ENCODE measurements at regions not wholly inside any gene's neighbourhood (a gene's known extent, or its start where the extent isn't known, plus 50 kb on each side); places are given as distances from the start of the nearest gene placed in this dataset.

- peaks cover 0 to 7% of the 10 kb centered on the region in 2 experiments; a peak in 2 of 4 replicates for H3K4me1 ChIP-seq (ENCODE audit: control insufficient read depth in 1 of 2, insufficient read depth in 2 of 2, low read depth in 1 of 2, low read length in 1 of 2)
- H3K9me3 ChIP-seq = no peaks in the 10 kb centered on the region
- H3F3A ChIP-seq (replicated peaks; ENCODE audit: insufficient read depth) = no peaks in the 10 kb centered on the region
- H3K79me2 ChIP-seq (ENCODE audit: insufficient read depth) = no peaks in the 10 kb centered on the region
- ChIA-PET POLR2A (no interaction called here), CTCF (interaction anchor here (0.8 to 1.0 kb wide), 2 partner anchors 9 to 555 kb away, joined by 3 read pairs; no protein-coding TSS in a partner anchor)
- no peak overlapping the region for H3K4me3 ChIP-seq (ENCODE audit: low read depth in 2 of 2, low read length in 1 of 2)
- H3K27me3 ChIP-seq (ENCODE audit: insufficient read depth) = no peaks in the 10 kb centered on the region
- TF ChIP-seq YY1 (IDR thresholded peaks at IDR 0.05; ENCODE audit: low read depth) = no peak
- TF ChIP-seq USF2 (IDR thresholded peaks at IDR 0.05; ENCODE audit: borderline replicate concordance, low read depth, low read length) = no peak
- no peak for TF ChIP-seq RXRA (IDR thresholded peaks at IDR 0.05; ENCODE audit: borderline replicate concordance, low read depth)
- no peak for TF ChIP-seq EP300 (IDR thresholded peaks at IDR 0.05; ENCODE audit: borderline replicate concordance in 1 of 2, low read depth in 1 of 2, low read length in 1 of 2)
- TF ChIP-seq MAX (IDR thresholded peaks at IDR 0.05; ENCODE audit: low read depth) = no peak
- no peak for TF ChIP-seq EZH2phosphoT487 (IDR thresholded peaks at IDR 0.05; ENCODE audit: borderline replicate concordance, low read depth)
- TF ChIP-seq RCOR1 (IDR thresholded peaks at IDR 0.05; ENCODE audit: low read length) = no peak
- TF ChIP-seq MXI1 (IDR thresholded peaks at IDR 0.05; ENCODE audit: low read depth, low read length) = no peak
- no peak for TF ChIP-seq TEAD4 (IDR thresholded peaks at IDR 0.05; ENCODE audit: borderline replicate concordance, insufficient read depth)
- H3K4me2 ChIP-seq = no peak overlapping the region
- H3K36me3 ChIP-seq (replicated peaks in 1 of 2; ENCODE audit: control insufficient read depth in 1 of 2, insufficient read depth in 2 of 2, low read length in 1 of 2) = no peaks in the 10 kb centered on the region
- no peaks in the 10 kb centered on the region for H4K20me1 ChIP-seq (ENCODE audit: insufficient read depth)
- H2AFZ ChIP-seq (ENCODE audit: low read depth) = no peak overlapping the region
- no peak overlapping the region for H3K9ac ChIP-seq
- H3K9me2 ChIP-seq = no peaks in the 10 kb centered on the region
- no peak overlapping the region for H3K27ac ChIP-seq (ENCODE audit: low read depth in 2 of 2, low read length in 1 of 2)
- WGBS (ENCODE audit: low lambda C conversion rate) = 89% methylated on average over 4 of the region's 4 CpGs
- no peak for DNase-seq
Measured at GRCh38 chr3:117442566-117442965, 733.0 kb downstream of the TUSC7 start.

- no peak overlapping the region for H3K4me2 ChIP-seq
- H3K9me3 ChIP-seq = no peaks in the 10 kb centered on the region
- H3K4me3 ChIP-seq (ENCODE audit: low read depth in 2 of 2, low read length in 1 of 2) = no peak overlapping the region
- TF ChIP-seq ELF1 (IDR thresholded peaks at IDR 0.05) = no peak
- no peak for TF ChIP-seq SMC3 (IDR thresholded peaks at IDR 0.05; ENCODE audit: low read depth, low read length)
- no peak for TF ChIP-seq EZH2phosphoT487 (IDR thresholded peaks at IDR 0.05; ENCODE audit: borderline replicate concordance, low read depth)
- TF ChIP-seq NRF1 (IDR thresholded peaks at IDR 0.05; ENCODE audit: low read depth, low read length) = no peak
- no peak for TF ChIP-seq JUND (IDR thresholded peaks at IDR 0.05)
- no peak for TF ChIP-seq RFX5 (IDR thresholded peaks at IDR 0.05; ENCODE audit: low read length)
- TF ChIP-seq IRF3 (IDR thresholded peaks at IDR 0.05; ENCODE audit: low read depth, low read length) = no peak
- TF ChIP-seq TCF12 (IDR thresholded peaks at IDR 0.05) = no peak
- no peak for TF ChIP-seq TEAD4 (IDR thresholded peaks at IDR 0.05; ENCODE audit: borderline replicate concordance, insufficient read depth)
- TF ChIP-seq GATA2 (CRISPR knock-in tag; IDR thresholded peaks at IDR 0.05) = no peak
- TF ChIP-seq FOSL2 (IDR thresholded peaks at IDR 0.05; ENCODE audit: borderline replicate concordance, low read depth) = no peak
- peaks cover 0 to 7% of the 10 kb centered on the region in 2 experiments; a peak in 2 of 4 replicates for H3K4me1 ChIP-seq (ENCODE audit: control insufficient read depth in 1 of 2, insufficient read depth in 2 of 2, low read depth in 1 of 2, low read length in 1 of 2)
- no peaks in the 10 kb centered on the region for H3K27me3 ChIP-seq (ENCODE audit: insufficient read depth)
- H3K9ac ChIP-seq = no peak overlapping the region
- H3K79me2 ChIP-seq (ENCODE audit: insufficient read depth) = no peaks in the 10 kb centered on the region
- no peak for DNase-seq
- no peaks in the 10 kb centered on the region for H3K36me3 ChIP-seq (replicated peaks in 1 of 2; ENCODE audit: control insufficient read depth in 1 of 2, insufficient read depth in 2 of 2, low read length in 1 of 2)
- 76% methylated on average over 5 of the region's 5 CpGs for WGBS (ENCODE audit: low lambda C conversion rate)
- no peaks in the 10 kb centered on the region for H3K9me2 ChIP-seq
- ChIA-PET CTCF (interaction anchor here (1.0 to 1.1 kb wide), 2 partner anchors 220 to 554 kb away, joined by 3 read pairs; no protein-coding TSS in a partner anchor), POLR2A (no interaction called here)
- no peak overlapping the region for H2AFZ ChIP-seq (ENCODE audit: low read depth)
- H4K20me1 ChIP-seq (ENCODE audit: insufficient read depth) = no peaks in the 10 kb centered on the region
- no peak overlapping the region for H3K27ac ChIP-seq (ENCODE audit: low read depth in 2 of 2, low read length in 1 of 2)
- no peaks in the 10 kb centered on the region for H3F3A ChIP-seq (replicated peaks; ENCODE audit: insufficient read depth)
Measured at GRCh38 chr3:117443014-117443413, 733.4 kb downstream of the TUSC7 start.
